Esophagus squamous epithelium (tissue), 5 donors: ENCODE measurements at regions not wholly inside any gene's neighbourhood (a gene's known extent, or its start where the extent isn't known, plus 50 kb on each side); places are given as distances from the start of the nearest gene placed in this dataset.

Experiments
- DNase-seq: peaks from one replicate; lab custom pipeline; 2025; lab: John Stamatoyannopoulos, UW
- H3K27ac ChIP-seq, 4 donors: fragments of 200-600 bp; sonication (generic); one replicate each; pipeline ENCODE4 v1.5.1; 2016 to 2019; ENCODE audit warnings: mild to moderate bottlenecking in 1 of 4
- H3K27me3 ChIP-seq, 4 donors: fragments of 200-600 bp; sonication (generic); 1 replicate in 3 of 4; 2 replicates in 1 of 4; pipeline versions ENCODE4 v1.5.1 to v1.6.0; 2017 to 2021; ENCODE audit warnings: antibody characterized with exemption in 1 of 4
- H3K36me3 ChIP-seq, 3 donors: fragments of 200-600 bp; sonication (generic); one replicate each; pipeline ENCODE4 v1.5.1; 2016 to 2019
- H3K4me1 ChIP-seq, 3 donors: fragments of 200-600 bp; sonication (generic); one replicate each; pipeline ENCODE4 v1.5.1; 2017 to 2019
- H3K4me3 ChIP-seq, 4 donors: fragments of 200-600 bp; sonication (generic); 1 replicate in 3 of 4; 2 replicates in 1 of 4; pipeline ENCODE4 v1.5.1; 2016 to 2019; ENCODE audit warnings: mild to moderate bottlenecking in 2 of 4, moderate library complexity in 1 of 4
- H3K9me3 ChIP-seq, 3 donors: fragments of 200-600 bp; sonication (generic); one replicate each; pipeline ENCODE4 v1.5.1; 2016 to 2019
- POLR2A ChIP-seq, 4 donors: fragments of 450-650 bp; IDR thresholded peaks; one replicate each; pipeline ENCODE4 v1.6.1; 2017; ENCODE audit warnings: antibody characterized with exemption in 4 of 4, mild to moderate bottlenecking in 4 of 4, moderate library complexity in 3 of 4
- WGBS, 2 donors: methylation state at CpG; one replicate each; pipeline ENCODE4 v1.1.5; 2018; 5-methylcytosine and 5-hydroxymethylcytosine counted together
- intact Hi-C: fragments of 100-400 bp; cut with DNase I; formaldehyde crosslinking; loops from one replicate; pipeline ENCODE4 v1.15.0; 2022
- TF ChIP-seq, protein P1 (sequence below), 6 experiments: fragments of 450-650 bp in 4 of 6; fragments of 200-600 bp in 2 of 6; sonication (generic) in 2 of 6; IDR thresholded peaks; one replicate each; pipeline ENCODE4 v1.5.1; 2016 to 2019; ENCODE audit warnings: antibody characterized with exemption in 6 of 6, mild to moderate bottlenecking in 4 of 6, moderate library complexity in 4 of 6
- donor health status: DM: yes; HTN: yes; CAD: no.

DNA sequence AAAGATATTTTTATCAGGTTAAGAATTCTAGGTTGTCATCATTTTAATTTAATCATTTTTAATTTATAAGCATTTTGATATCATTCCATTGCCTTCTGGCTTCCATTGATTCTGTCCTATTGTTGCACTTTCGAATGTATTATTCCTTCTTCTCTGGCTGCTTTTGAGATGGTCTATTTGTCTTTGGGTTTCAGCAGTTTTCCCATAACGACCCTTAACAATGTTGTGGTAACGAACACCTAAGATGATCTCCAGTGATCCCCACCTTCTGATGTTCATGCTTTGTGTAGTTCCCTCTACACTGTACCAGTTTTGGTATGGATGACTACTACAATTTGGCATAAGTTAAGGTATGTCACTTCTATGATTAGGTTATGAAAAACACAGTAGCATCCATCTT is 59.9 kb downstream of the MINAR1 start:
- WGBS, 2 donors = 59 to 65% methylated on average over 3 of the region's 3 CpGs

DNA sequence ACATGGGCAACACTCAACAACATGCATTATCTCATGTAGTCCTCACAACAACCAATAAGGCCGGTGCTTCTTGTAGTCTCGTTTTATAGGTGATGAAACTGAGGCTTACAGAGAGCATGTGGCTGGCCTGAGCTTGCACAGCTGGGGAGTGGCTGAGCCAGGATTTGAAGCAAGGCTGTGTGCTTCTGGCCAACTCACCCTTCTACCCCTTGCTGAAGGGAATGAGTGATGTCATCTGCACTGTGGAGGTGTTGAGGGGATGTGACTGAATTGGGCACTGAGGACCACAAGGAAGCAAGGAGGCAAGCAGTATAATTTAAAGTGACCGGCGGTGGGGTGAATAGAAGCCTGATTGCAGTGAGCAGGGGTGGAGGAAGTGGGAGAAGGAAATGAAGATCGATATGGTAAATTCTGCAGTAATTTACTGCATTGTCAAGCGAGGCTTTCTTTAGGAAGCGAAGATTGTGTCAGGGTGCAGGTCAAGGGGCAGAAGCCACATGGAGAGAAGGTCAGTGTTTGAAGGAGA is 62.3 kb downstream of the MINAR1 start:
- 70 to 74% methylated on average over 6 to 7 of the region's 7 CpGs for WGBS, 2 donors
- Histone ChIP-seq H3K27ac (no peak overlapping the region), H3K36me3 (no peaks in the 10 kb centered on the region), H3K4me3 (no peak overlapping the region), H3K4me1 (no peaks in the 10 kb centered on the region), H3K9me3 (no peaks in the 10 kb centered on the region), H3K27me3 (peaks cover 0 to 42% (median 0%) of the 10 kb centered on the region in 4 donors)
- intact Hi-C loops = no loop called here
- TF ChIP-seq POLR2A (IDR thresholded peaks at IDR 0.05) = no peak
- TF ChIP-seq, protein P1, sequence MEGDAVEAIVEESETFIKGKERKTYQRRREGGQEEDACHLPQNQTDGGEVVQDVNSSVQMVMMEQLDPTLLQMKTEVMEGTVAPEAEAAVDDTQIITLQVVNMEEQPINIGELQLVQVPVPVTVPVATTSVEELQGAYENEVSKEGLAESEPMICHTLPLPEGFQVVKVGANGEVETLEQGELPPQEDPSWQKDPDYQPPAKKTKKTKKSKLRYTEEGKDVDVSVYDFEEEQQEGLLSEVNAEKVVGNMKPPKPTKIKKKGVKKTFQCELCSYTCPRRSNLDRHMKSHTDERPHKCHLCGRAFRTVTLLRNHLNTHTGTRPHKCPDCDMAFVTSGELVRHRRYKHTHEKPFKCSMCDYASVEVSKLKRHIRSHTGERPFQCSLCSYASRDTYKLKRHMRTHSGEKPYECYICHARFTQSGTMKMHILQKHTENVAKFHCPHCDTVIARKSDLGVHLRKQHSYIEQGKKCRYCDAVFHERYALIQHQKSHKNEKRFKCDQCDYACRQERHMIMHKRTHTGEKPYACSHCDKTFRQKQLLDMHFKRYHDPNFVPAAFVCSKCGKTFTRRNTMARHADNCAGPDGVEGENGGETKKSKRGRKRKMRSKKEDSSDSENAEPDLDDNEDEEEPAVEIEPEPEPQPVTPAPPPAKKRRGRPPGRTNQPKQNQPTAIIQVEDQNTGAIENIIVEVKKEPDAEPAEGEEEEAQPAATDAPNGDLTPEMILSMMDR (IDR thresholded peaks at IDR 0.05) = no peak
- no peak for DNase-seq

More for the DNA sequence above, 59.9 kb downstream of the MINAR1 start:
- intact Hi-C loops = no loop called here
- DNase-seq = no peak
- Histone ChIP-seq H3K9me3 (no peaks in the 10 kb centered on the region), H3K36me3 (no peaks in the 10 kb centered on the region), H3K27me3 (peaks cover 0 to 28% (median 0%) of the 10 kb centered on the region in 4 donors), H3K4me1 (no peaks in the 10 kb centered on the region), H3K27ac (no peak overlapping the region), H3K4me3 (no peak overlapping the region)
- TF ChIP-seq, protein P1 (IDR thresholded peaks at IDR 0.05) = no peak
- no peak for TF ChIP-seq POLR2A (IDR thresholded peaks at IDR 0.05)

DNA sequence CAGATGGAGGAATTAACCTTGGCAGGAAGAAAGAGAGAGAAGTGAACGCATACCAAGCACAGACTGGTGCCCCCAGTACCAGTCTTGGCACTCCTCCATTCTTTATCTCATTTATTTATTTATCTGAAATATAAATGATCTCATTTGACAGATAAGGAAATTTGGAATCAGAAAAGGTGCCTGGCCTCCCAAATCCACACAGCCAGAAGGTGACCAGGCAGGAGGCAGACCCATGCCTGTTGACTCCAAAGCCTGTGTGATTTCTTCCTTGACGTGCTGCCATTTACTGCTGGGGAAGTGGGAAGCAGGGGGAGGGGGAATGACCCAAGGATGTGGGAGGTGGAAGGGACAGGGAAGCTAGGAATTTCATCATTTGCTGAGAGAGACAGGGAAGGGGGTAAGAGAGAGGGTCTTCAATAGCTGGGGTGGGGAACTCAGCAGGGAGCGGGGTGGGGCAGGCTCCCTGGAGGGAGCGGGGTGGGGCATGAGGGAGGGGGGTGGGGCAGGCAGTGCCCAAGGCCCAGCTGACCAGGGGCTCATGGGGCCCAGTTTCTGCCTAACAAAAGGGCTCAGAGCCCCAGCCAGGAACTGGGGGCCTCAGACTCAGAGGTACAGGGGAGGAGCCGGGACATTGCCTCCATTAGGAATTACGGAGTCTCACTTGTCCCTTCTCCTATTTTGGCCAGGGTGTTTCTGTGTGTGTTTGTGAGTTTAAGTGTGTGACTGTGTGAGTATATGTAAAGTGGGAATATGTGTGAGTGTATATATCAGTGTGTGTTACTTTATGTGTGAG is 63.0 kb downstream of the MINAR1 start:
- Histone ChIP-seq H3K36me3 (no peaks in the 10 kb centered on the region), H3K4me1 (no peaks in the 10 kb centered on the region), H3K9me3 (no peaks in the 10 kb centered on the region), H3K4me3 (no peak overlapping the region), H3K27me3 (peaks cover 0 to 42% (median 0%) of the 10 kb centered on the region in 4 donors), H3K27ac (no peak overlapping the region)
- WGBS, 2 donors = 58 to 70% methylated on average over 6 of the region's 6 CpGs
- intact Hi-C loops = no loop called here
- TF ChIP-seq POLR2A (IDR thresholded peaks at IDR 0.05) = no peak
- TF ChIP-seq, protein P1 (IDR thresholded peaks at IDR 0.05) = no peak
- no peak for DNase-seq

DNA sequence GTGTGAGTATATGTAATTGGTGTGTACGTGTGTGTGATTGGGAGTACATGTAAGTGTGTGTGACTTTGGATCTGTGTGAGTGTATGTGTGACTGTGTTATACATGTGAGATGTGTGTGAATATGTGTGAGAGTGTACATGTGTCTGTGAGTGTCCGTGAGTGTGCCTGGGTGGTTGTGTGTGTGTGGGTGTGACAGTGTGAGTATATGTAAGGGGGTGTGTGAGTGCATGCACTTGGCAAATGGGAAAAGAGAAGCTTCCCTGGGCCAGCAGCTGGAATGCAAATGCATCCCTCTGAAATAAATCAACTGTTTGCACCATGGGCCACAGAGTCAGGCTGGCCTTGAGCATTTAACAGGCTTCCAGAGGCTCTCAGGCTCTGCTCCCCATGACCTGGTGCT is 63.6 kb downstream of the MINAR1 start:
- 45 to 65% methylated on average over 2 of the region's 2 CpGs for WGBS, 2 donors

DNA sequence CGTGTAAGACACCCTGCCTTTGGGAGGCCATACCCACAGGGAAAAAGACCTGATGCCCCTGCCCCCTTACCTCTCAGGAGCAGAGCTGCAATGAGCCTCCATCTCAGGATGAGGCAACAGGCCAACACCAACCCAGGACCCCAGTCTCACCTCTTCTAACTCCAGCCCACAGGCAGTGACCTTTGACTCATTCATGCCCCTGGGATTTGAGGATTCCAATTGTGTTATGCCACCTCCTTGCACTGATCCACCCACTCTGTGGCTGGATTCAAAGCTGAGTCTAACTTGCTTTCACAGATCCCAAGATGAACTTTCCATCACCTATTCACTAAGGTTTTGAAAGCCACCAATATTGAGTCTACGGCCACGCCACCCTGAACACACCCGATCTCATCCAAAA is 64.7 kb downstream of the MINAR1 start:
- H3K27ac ChIP-seq = no peak overlapping the region
- H3K36me3 ChIP-seq = no peaks in the 10 kb centered on the region
- intact Hi-C loops = no loop called here
- no peak overlapping the region for H3K4me3 ChIP-seq
- 77 to 80% methylated on average over 4 of the region's 4 CpGs for WGBS, 2 donors
- DNase-seq = no peak
- no peaks in the 10 kb centered on the region for H3K9me3 ChIP-seq
- no peaks in the 10 kb centered on the region for H3K4me1 ChIP-seq
- TF ChIP-seq, protein P1 (IDR thresholded peaks at IDR 0.05) = no peak
- TF ChIP-seq POLR2A (IDR thresholded peaks at IDR 0.05) = no peak
- peaks cover 0 to 42% (median 0%) of the 10 kb centered on the region in 4 donors for H3K27me3 ChIP-seq

More for the DNA sequence above, 63.6 kb downstream of the MINAR1 start:
- no peaks in the 10 kb centered on the region for H3K36me3 ChIP-seq
- no peaks in the 10 kb centered on the region for H3K9me3 ChIP-seq
- H3K27ac ChIP-seq = no peak overlapping the region
- intact Hi-C loops = no loop called here
- peaks cover 0 to 42% (median 0%) of the 10 kb centered on the region in 4 donors for H3K27me3 ChIP-seq
- no peak overlapping the region for H3K4me3 ChIP-seq
- no peaks in the 10 kb centered on the region for H3K4me1 ChIP-seq
- no peak for DNase-seq
- no peak for TF ChIP-seq POLR2A (IDR thresholded peaks at IDR 0.05)
- TF ChIP-seq, protein P1 (IDR thresholded peaks at IDR 0.05) = no peak
